ENCODE measurements at regions not wholly inside any gene's neighbourhood (a gene's known extent, or its start where the extent isn't known, plus 50 kb on each side); places are given as distances from the start of the nearest gene placed in this dataset.

- TF ChIP-seq PRDM15 (CRISPR knock-in tag; IDR thresholded peaks at IDR 0.05) (no peak), CBX3 (IDR thresholded peaks at IDR 0.05; ENCODE audit: borderline replicate concordance, low read depth) (no peak), ASH2L (IDR thresholded peaks at IDR 0.05; ENCODE audit: borderline replicate concordance, low read depth) (no peak), HSF1 (IDR thresholded peaks at IDR 0.05; ENCODE audit: low read depth, low read length) (no peak), SMAD5 (IDR thresholded peaks at IDR 0.05; ENCODE audit: low read depth) (no peak)
These were observed 167.7 kb upstream of the WDR11 start (continued) for GRCh38 chr10:120683454-120683853.

GRCh38 chr10:120684226-120684625, 166.9 kb upstream of the WDR11 start:
- no peak for DNase-seq (ENCODE audit: low read depth, low spot score)
- ChIA-PET RAD21 (ENCODE audit: unreplicated experiment) (no interaction called here), POLR2A (no interaction called here), CTCF (interaction anchor here (0.7 kb wide), 1 partner anchor 17 kb away, joined by 3 read pairs; no protein-coding TSS in a partner anchor), SMC1A (ENCODE audit: uncharacterized antibody, unreplicated experiment) (no interaction called here)
- FAIRE-seq, result no peak
- no peak overlapping the region for H3K9ac ChIP-seq (ENCODE audit: control insufficient read depth, insufficient read depth, low read length)
- H3K4me2 ChIP-seq (ENCODE audit: control insufficient read depth, insufficient read depth), result no peak overlapping the region
- no peaks in the 10 kb centered on the region for H3K79me2 ChIP-seq (ENCODE audit: control insufficient read depth, insufficient read depth, low read length)
- BruUV-seq (replicated peaks), result no TSS peak
- TF ChIP-seq YY1 (IDR thresholded peaks at IDR 0.05; ENCODE audit: low read depth, low read length), result no peak
- WGBS (ENCODE audit: insufficient coverage, insufficient replicate concordance, low lambda C conversion rate, missing lambda C conversion rate), result 0% methylated on average over 3 of the region's 5 CpGs
- intact Hi-C loops (cut with micrococcal nuclease; ENCODE audit: unreplicated experiment), result no loop called here
- no peaks in the 10 kb centered on the region for H3K9me3 ChIP-seq (replicated peaks; ENCODE audit: control insufficient read depth, insufficient read depth, low read length)
- H3K27me3 ChIP-seq (replicated peaks in 1 of 2; ENCODE audit: control insufficient read depth in 2 of 2, insufficient read depth in 2 of 2, low read length in 1 of 2), result no peaks in the 10 kb centered on the region
- H3K4me3 ChIP-seq, result no peak overlapping the region
- H4K20me1 ChIP-seq (ENCODE audit: control insufficient read depth, insufficient read depth), result no peaks in the 10 kb centered on the region
- H3K27ac ChIP-seq (ENCODE audit: control insufficient read depth, insufficient read depth), result no peak overlapping the region
- no peaks in the 10 kb centered on the region for H3K4me1 ChIP-seq (ENCODE audit: control insufficient read depth, insufficient read depth, low read length)
- no peak for ATAC-seq
- in situ Hi-C loops (cut with MboI), result no loop called here
- no peaks in the 10 kb centered on the region for H3K36me3 ChIP-seq (ENCODE audit: control insufficient read depth in 2 of 2, insufficient read depth in 2 of 2, low read length in 1 of 2)
- no peak overlapping the region for H2AFZ ChIP-seq (ENCODE audit: control insufficient read depth, low read depth, low read length)

All from GM12878 (cell line).